Pancreas (tissue), 10 donors: ENCODE measurements at regions not wholly inside any gene's neighbourhood (a gene's known extent, or its start where the extent isn't known, plus 50 kb on each side); places are given as distances from the start of the nearest gene placed in this dataset.
A peak's percentile ranks its signal among the peaks of the same experiment; 100 is the strongest.

Experiments used
- ATAC-seq, 4 donors: fragments of 200-7000 bp; cut with Tn5 transposase; one replicate each; pipeline versions ENCODE4 v1.8.0 to v1.9.1; 2020; ENCODE audit warnings: mild to moderate bottlenecking in 4 of 4, moderate library complexity in 4 of 4
- DNase-seq, 6 donors: peaks; one replicate each; pipeline ENCODE4 v3.0.0-alpha.2; 2020
- FAIRE-seq: peaks from 2 replicates; lab custom pipeline; 2012; peaks lifted over from hg19 to GRCh38; lab: Jason Lieb, UNC
- H3K27ac ChIP-seq, 4 donors: fragments of 200-600 bp; sonication (generic); 1 replicate in 3 of 4; 2 replicates in 1 of 4; pipeline versions ENCODE4 v1.5.0 to v1.8.0; 2020
- H3K27me3 ChIP-seq, 4 donors: fragments of 200-600 bp; one replicate each; pipeline ENCODE4 v1.8.0; 2021
- H3K36me3 ChIP-seq, 3 donors: fragments of 200-600 bp; sonication (generic) in 1 of 3; one replicate each; pipeline versions ENCODE4 v1.5.0 to v1.8.0; 2020 to 2021
- H3K4me1 ChIP-seq, 3 donors: fragments of 200-600 bp; one replicate each; pipeline ENCODE4 v1.8.0; 2021
- H3K4me3 ChIP-seq, 4 donors: fragments of 200-600 bp; sonication (generic) in 2 of 4; one replicate each; pipeline versions ENCODE4 v1.5.0 to v1.8.0; 2020 to 2021
- H3K9me3 ChIP-seq, 4 donors: fragments of 200-600 bp; one replicate each; pipeline ENCODE4 v1.8.0; 2021
- CTCF ChIP-seq, 4 donors: fragments of 200-600 bp; sonication (generic) in 3 of 4; IDR thresholded peaks; one replicate each; pipeline versions ENCODE4 v1.5.0 to v1.8.0; 2021; ENCODE audit warnings: antibody characterized with exemption in 4 of 4
- WGBS, 2 donors: extraction: QIAGEN DNeasy Blood & Tissue Kit; methylation state at CpG; one replicate each; pipeline ENCODE4 v1.1.7; 2013; 5-methylcytosine and 5-hydroxymethylcytosine counted together
- intact Hi-C, 3 donors: fragments of 100-400 bp; cut with DNase I; formaldehyde crosslinking; loops; one replicate each; pipeline versions ENCODE4 v1.11.1 to v1.14.2; 2022
- donor health status: healthy with polysubstance abuse.
- donor health status: DM: no; HTN: no; CAD: no; lungs with moderate emphysema.
- donor health status: DM: no; HTN: no; CAD: no.
- donor health status: control.
- donor health status: control.
- donor health status: Bipolar disorder and iron deficiency.
- donor health status: DM: yes; HTN: yes; CAD: no.
- donor health status: DM: no; HTN: no; CAD: no.
- donor health status: DM: no; HTN: no; CAD: no.
- donor health status: DM: yes; HTN: yes; CAD: no.

GRCh38 chr4:1524761-1525160, 118.5 kb upstream of the NKX1-1 start:
- Histone ChIP-seq H3K9me3 (no peaks in the 10 kb centered on the region), H3K36me3 (no peaks in the 10 kb centered on the region), H3K27ac (no peak overlapping the region), H3K4me1 (no peaks in the 10 kb centered on the region), H3K27me3 (no peaks in the 10 kb centered on the region), H3K4me3 (no peak overlapping the region)
- intact Hi-C loops, result no loop called here
- ATAC-seq (no peak), FAIRE-seq (no peak), DNase-seq (no peak)
- 81 to 90% methylated on average over 6 of the region's 6 CpGs for WGBS, 2 donors
- no peak for TF ChIP-seq CTCF (IDR thresholded peaks at IDR 0.05)

GRCh38 chr4:1523907-1524636, 117.8 kb upstream of the NKX1-1 start:
- no peaks in the 10 kb centered on the region for H3K9me3 ChIP-seq
- intact Hi-C loops, result no loop called here
- no peaks in the 10 kb centered on the region for H3K4me1 ChIP-seq
- H3K27me3 ChIP-seq, result no peaks in the 10 kb centered on the region
- no peak for TF ChIP-seq CTCF (IDR thresholded peaks at IDR 0.05)
- WGBS, 2 donors, result 64 to 70% methylated on average over 24 of the region's 24 CpGs
- ATAC-seq, result no peak
- peak in 2 of 6 donors; percentile 39 to 43 for DNase-seq
- no peak for FAIRE-seq
- no peaks in the 10 kb centered on the region for H3K36me3 ChIP-seq
- H3K27ac ChIP-seq, result no peak overlapping the region
- no peak overlapping the region for H3K4me3 ChIP-seq

GRCh38 chr4:1523506-1523905, 117.3 kb upstream of the NKX1-1 start:
- 23 to 44% methylated on average over 4 of the region's 4 CpGs for WGBS, 2 donors
- peak in 1 of 6 donors; percentile 23 for DNase-seq
- no peaks in the 10 kb centered on the region for H3K9me3 ChIP-seq

GRCh38 chr4:1523033-1523432, 116.8 kb upstream of the NKX1-1 start:
- no peaks in the 10 kb centered on the region for H3K4me1 ChIP-seq
- FAIRE-seq (no peak), ATAC-seq (no peak), DNase-seq (peak in 2 of 6 donors; percentile 24 to 44)
- H3K36me3 ChIP-seq, result no peaks in the 10 kb centered on the region
- no peak for TF ChIP-seq CTCF (IDR thresholded peaks at IDR 0.05)
- H3K27ac ChIP-seq, result no peak overlapping the region
- no peaks in the 10 kb centered on the region for H3K27me3 ChIP-seq
- H3K4me3 ChIP-seq, result no peak overlapping the region
- WGBS, 2 donors, result 74 to 79% methylated on average over 5 of the region's 5 CpGs
- intact Hi-C loops, result no loop called here
- H3K9me3 ChIP-seq, result no peaks in the 10 kb centered on the region

More at GRCh38 chr4:1523506-1523905, 117.3 kb upstream of the NKX1-1 start:
- Histone ChIP-seq H3K27me3 (no peaks in the 10 kb centered on the region), H3K36me3 (no peaks in the 10 kb centered on the region), H3K4me1 (no peaks in the 10 kb centered on the region), H3K27ac (no peak overlapping the region), H3K4me3 (no peak overlapping the region)
- TF ChIP-seq CTCF (IDR thresholded peaks at IDR 0.05), result no peak
- intact Hi-C loops, result no loop called here
- FAIRE-seq (no peak), ATAC-seq (no peak)

- WGBS, 2 donors, result 78 to 93% methylated on average over 6 of the region's 6 CpGs
- Histone ChIP-seq H3K9me3 (no peaks in the 10 kb centered on the region), H3K27me3 (no peaks in the 10 kb centered on the region), H3K36me3 (no peaks in the 10 kb centered on the region), H3K4me1 (no peaks in the 10 kb centered on the region), H3K4me3 (no peak overlapping the region), H3K27ac (no peak overlapping the region)
- DNase-seq (peak in 2 of 6 donors; percentile 25 to 47), FAIRE-seq (no peak), ATAC-seq (no peak)
- TF ChIP-seq CTCF (IDR thresholded peaks at IDR 0.05), result no peak
- intact Hi-C loops, result no loop called here
These were observed 116.4 kb upstream of the NKX1-1 start for GRCh38 chr4:1522606-1523005.
